Astrocyte of the hippocampus (primary cell): ENCODE measurements at regions not wholly inside any gene's neighbourhood (a gene's known extent, or its start where the extent isn't known, plus 50 kb on each side); places are given as distances from the start of the nearest gene placed in this dataset.

ENCODE experiments used
- DNase-seq: peaks from one replicate; pipeline ENCODE4 v3.0.0; 2011; ENCODE audit warnings: low read depth, low spot score

DNA sequence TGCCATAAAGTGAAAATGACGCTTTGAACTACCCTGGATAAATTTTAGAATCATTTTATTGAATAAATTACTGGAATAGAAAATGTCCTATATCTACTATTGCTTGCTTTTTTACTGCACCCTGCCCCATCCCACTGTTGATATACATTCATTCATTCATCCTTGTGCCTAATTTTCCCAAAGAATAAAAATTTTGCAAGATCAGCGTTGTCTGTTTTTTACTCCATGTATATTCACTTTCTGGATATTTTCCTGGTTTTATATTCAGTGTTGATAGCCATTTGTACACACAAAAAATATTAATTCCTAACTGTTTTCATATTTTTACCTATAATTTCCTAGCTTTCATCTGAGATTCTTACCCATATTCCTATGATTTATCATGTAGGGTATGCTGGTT, 262.9 kb upstream of the MAGI2 start:
- no peak for DNase-seq

DNA sequence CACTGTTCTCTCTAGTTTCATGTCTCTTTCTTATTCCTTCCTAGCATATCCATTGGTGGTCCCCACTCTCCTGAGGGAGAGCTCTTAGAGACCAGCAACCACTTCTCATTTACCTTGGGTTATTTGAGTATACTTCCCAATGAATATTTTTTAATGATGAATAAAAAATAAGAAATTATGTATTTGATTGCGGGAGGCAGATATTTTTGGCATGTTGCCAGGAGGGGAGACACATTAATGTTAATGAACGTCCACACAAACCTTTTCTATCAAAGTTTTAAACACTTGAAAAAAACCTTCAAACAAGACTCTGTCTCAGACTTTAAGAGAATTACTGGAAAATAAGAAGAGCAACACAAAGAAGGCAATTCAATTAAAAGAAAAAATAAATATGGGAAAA, 260.6 kb upstream of the MAGI2 start:
- DNase-seq: no peak

DNA sequence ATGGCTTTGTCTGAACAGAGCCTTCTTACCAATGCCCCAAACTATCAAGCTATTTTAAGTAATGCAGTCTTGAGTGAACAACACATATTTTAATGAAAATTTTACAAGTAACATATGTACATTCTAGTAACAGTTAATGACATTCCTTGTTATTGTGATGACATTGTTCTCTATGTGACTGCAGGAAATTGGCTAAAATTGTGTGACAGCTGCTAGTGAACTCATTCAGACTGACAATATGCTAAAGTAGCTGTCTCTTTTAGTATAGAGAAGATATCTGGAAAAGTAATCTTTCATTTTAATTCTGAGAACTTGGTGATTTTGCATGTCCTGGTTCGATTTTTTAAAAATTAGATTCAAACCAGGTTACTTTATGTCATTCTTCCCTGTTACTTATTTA, 259.8 kb upstream of the MAGI2 start:
- no peak for DNase-seq

DNA sequence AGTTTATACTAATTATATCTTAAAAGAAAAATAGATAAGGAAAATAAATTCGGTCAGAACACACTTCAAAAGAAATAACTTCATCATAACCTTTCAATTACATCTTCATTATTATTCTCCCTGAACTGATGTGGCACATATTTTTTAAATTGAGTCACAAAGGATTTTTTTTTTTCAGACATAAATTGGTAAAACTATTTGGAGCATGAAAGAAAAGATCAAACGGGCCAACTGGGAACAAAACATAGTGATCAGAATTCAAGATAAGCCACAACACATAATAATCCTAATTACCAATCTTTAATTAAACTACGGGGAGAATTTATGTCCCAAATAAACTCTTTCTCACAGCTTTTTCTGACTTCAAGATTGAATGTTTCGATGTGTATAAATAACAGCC, 258.2 kb upstream of the MAGI2 start:
- peak; percentile 20 for DNase-seq

DNA sequence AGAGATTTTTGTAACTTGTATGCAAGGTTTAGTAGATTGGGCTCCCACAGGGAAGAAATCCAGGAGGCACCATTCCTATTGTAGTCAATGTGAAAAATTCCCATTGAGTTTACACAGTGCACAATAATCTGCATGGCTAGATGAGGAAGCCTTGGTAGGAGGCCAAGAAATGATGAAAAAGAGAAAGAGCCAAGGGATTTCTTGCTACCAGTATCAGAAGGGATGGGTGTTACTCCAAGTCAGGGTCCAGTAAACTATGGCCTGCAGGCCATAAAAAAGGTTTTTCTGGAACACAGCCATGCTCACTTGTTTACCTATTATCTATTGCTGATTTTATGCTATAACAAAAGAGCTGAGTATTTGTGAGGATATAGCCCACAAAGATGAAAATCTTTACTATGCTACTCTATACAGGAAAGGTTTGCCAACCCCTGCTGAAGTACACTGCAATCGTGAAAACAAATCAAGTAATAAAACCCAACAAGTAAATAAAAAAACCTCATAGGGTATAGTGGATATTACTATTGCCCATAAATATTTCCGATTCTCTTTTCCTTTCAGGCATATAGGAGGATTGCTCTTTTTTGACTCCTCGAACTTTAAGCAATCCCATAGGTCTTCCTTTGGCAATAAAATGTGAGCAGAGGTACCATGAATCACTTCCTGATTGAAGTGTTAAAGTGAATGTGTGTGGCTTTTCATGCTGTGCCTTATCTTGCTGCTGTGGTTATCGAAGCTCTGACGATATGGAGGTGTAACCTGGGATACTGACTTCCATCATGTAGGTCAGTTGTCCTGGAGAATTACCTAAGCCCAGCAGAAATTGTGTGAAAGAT, 256.3 kb upstream of the MAGI2 start:
- DNase-seq: peak; percentile 52

DNA sequence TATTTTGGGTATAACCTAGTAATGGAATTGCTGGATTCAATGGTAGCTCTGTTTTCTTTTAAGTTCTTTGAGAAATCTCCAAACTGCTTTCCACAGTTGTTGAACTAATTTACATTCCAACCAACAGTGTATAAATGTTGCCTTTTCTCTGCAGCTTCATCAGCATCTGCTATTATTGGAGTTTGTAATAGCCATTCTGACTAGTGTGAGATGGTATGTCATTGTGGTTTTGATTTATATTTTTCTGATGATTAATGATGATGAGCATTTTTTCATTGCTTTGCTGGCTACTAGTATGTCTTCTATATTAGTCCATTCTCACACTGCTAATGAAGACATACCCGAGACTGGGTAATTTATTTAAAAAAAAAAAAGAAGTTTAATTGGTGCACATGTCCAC, 248.6 kb upstream of the MAGI2 start:
- DNase-seq: no peak

DNA sequence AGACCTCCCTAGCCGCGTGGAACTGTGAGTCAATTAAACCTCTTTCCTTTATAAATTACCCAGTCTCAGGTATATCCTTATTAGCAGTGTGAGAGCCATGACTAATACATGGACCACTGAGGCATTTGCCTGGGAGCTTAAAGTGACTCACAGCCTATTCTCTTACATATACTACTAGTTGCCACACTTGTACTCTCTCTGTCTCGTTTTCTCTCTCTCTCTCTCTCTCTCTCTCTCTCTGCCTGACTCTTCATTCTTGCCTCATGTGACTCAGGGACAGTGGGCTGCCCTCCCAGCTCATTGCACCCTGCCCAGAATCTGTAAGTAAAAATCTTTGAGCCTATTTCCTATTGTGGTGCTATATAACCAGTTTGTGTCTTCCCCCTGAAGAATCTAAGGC, 238.5 kb upstream of the MAGI2 start:
- peak; percentile 67 for DNase-seq

DNA sequence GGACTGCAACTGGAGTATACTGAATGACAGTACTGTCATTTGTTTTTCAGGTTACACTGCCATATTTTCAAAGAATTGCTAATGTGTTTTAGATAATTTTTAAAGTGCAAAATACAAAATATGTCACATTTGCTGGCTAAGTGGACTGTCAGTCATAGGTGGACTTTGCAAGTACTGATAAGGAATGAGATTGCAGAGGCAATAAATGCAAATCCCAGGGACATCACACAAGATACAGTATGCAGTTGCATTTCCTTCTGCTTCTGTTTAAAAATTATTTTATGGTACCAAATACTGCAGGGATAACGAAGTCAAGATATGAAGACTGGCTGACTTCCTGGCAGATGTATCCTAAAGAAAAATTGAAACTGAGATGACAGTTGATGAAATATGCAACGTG, 237.6 kb upstream of the MAGI2 start:
- no peak for DNase-seq

DNA sequence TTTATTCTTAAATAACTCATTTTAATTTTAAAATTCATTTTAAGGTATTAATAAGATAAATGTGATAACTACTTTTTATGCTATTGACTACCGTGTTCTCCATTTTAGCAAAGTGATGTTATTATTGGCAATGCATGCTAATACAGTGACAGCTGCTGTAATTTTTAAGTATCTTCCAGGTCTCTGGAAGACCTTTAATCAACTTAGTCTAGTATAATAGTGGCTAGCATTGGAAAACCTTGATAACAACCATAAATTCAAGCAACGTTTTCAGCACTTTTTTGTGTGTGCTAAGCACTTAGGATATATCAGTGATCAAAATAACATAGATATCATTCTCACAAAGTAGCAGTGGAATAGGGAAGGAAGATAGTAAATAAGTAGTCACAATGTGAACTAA, 230.9 kb upstream of the MAGI2 start:
- DNase-seq: no peak

DNA sequence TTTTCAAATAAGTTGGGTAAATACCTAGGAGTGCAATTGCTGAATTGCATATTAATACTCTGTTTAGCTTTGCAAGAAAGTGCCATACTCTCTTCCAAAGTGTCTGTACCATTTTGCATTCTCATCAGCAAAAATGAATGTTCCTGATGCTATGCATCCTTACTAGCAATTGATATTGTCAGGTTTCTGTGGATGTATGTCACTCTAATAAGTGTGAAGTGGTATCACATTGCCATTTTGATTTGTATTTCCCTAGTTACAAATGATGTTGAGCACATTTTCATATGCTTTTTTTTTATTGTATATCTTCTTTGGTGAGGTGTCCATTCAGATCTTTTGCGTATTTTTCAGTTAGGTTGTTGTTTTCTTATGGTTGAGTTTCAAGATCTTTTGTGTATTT, 230.4 kb upstream of the MAGI2 start:
- no peak for DNase-seq

DNA sequence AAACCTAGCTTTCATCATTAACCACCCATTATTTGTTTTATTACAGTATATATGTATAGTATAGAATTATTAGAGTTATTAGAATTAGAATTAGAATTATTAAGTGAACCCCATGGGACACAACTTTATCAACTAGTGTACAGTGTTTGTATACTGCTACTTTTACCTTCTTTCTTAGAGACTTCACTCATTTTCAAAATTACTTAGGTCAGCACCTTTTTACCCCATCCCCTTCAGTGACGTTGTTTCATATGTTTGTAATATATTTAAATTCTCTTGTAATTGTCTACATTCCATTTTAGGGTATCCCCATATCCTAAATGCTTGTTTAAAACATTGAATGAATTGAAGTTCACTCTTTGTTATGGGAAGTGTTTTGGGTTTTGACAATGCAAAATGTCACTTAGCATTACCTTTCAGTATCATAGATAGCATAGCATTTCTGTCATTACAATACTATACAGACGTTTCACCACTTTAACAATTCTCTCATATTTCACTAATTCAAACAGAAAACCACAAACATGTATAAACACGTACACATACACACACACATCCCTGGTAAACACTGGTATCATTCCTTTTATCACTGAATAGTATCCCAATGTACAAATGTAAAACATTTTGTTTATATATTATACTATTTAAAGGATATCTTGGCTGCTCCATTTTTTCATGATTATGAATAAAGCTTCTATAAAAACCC, 229.9 kb upstream of the MAGI2 start:
- no peak for DNase-seq

DNA sequence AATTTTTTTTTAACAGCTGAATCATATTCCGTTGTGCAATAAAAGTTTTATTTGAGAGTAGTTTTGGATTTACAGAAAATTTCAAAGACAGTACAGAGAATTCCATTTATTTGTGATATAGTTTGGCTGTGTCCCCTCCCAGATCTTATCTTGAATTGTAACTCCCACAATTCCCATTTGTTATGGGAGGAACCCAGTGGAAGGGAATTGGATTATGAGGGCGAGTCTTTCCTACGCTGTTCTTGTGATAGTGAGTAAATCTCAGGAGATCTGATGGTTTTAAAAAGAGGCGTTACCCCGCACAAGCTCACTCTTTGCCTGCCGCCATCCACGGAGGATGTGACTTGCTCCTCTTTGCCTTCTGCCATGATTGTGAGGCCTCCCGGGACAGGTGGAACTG, 228.0 kb upstream of the MAGI2 start:
- no peak for DNase-seq

DNA sequence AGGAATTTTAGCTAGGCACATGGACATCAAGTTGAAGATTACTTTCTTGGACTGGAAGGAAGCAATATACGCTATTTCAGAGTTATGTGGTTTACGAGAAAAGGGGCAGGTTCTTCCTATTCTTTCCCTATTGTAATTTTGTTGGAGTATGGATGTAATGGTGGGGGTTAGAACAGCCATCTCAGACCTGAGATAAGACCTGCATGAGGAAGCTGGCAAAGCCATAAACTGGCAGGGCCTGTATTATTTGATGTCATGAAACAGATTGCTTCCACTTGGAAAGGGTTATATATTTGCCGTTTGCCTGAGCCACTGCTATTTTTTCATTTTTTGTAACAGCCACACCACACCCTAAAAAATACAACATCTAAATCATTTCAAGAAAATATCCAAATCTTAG, 220.5 kb upstream of the MAGI2 start:
- DNase-seq: no peak

DNA sequence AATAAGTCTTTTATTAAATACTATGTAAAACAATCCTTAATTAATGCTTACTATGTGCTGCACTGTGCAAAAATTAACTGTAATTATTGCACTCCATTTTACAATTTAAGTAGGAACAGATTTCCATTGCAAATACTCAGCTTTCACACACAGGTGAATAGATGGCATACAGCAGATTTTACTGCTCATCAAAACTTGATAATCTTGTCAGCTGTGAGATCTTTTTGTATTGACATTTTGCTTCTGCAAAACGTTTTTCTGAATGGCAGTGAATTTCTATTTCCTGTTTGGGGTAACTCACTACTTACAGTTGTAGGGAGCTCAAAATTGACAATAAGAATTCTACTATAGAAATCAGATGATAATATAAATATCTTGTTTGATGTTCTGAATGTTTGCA, 220.0 kb upstream of the MAGI2 start:
- no peak for DNase-seq

DNA sequence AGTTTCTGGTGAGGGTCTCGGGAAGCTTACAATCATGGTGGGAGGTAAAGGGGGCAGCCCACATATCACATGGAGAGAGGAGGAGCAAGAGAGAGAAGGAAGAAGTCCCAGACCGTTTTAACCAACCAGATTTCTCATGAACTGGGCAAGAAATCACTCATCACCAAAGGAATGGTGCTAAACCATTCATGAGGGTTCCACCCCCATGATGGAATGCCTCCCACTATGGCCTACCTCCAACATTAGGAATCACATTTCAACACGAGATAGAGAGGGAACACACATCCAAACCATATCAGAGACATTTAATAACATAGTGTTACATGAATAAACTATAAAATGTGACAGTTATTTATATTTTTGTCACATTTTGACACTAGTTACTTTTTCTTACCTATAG, 214.8 kb upstream of the MAGI2 start:
- DNase-seq: no peak

DNA sequence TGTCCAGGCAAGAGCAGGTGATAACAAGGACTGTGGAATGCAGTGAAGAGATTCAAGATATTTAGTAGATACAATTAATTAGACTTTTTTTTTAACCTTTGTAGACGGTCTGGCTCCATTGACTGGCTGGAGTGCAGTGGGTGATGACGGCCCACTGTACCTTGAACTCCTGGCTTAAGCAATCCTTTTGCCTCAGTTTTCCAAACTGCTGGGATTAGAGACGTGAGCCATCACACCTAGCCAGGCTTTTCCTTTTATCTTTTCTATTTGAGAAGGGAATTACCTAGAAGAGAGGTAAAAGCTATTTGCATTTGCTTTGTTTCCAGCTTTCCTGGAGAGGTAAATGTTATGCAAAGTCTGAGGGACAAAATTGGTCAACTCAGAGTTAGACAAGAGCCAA, 213.0 kb upstream of the MAGI2 start:
- DNase-seq: no peak

DNA sequence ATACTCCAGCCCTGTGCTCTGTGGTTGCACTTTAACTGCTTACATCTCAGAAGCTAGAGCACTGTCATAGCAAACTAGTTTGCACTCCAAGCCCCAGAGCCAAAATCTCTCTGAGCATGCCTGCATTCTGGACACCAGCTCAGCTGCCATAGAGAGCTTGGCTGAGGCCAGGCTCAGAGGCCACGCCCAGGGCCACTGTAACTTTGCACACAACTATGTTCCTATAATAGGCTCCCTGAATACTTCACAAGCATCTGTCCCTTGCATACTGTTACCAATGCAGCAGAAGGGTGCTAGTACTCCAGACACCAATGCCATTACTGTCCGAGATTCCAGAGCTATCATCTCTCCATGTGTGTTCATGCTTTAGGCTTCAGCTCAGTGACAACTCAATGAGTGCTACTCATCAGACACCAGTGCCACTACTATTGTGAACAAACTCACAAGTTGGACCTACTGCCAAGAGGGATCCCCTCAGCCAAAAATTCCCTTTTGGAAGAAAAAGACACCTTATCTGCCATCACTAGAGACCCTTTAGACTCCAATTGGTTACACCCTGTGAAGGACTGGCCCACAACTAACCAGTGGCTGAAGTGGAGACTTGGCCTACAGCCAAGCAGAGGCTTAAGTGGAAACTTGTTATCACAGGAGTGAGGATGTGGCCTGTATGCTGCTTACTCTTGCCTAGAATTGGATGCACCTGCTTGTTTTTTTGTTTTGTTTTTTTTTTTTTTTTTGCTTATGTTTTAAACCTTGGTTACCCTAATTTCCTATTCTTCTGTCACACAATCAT, 211.6 kb upstream of the MAGI2 start:
- no peak for DNase-seq

DNA sequence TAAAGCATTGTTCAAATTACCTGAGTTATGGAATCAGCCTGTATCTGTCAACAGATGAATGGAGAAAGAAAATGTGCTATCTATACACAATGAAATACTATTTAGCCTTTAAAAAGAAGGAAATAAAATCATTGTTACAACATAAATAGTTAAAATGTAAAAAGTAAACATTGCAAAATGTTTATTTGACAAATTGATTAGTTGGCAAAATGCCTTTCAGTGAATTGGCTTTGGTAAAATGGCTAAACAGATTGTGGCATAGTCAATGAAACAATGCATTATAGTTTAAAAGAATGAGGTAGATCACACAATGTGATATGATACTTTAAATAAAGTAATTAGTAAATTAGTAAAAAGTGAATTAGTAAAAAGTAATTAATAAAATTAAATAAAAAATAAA, 204.8 kb upstream of the MAGI2 start:
- DNase-seq: no peak

DNA sequence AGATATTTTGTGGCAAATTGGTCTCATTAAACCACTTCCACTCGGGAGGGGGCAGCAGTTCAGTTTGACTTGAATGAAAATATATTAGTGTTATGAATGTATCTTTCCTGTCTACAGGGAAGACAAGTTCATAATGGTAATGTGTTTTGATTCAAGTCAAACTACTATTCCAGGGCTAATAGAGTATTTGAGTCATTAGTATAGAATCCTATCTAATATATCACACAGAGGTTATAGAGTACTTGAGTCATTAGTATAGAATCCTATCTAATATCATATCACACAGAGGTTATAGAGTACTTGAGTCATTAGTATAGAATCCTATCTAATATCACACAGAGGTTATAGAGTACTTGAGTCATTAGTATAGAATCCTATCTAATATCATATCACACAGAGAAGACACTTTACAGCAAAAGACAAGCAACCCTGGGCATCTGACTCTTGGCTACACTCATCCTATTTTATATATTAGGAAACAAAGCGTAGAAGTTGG, 199.7 kb upstream of the MAGI2 start:
- no peak for DNase-seq

DNA sequence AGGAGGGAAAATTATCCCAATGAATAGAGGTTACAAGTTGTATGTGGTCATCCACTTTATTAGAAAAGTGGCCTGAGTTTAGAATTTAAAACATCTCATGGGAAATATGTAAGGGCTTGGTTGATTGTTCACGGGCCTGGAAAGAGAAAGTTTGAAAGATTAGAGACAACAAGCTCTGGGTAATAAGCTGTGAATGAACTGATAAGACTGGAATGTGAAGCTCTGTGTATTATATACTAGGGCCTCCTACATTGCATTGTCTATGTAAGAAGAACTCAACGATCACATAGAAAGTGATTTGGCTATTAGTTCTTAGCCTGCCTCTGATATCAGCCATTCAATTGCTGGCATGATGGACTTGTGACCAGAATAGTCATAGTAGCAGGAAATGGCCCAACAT, 199.2 kb upstream of the MAGI2 start:
- peak; percentile 46 for DNase-seq

DNA sequence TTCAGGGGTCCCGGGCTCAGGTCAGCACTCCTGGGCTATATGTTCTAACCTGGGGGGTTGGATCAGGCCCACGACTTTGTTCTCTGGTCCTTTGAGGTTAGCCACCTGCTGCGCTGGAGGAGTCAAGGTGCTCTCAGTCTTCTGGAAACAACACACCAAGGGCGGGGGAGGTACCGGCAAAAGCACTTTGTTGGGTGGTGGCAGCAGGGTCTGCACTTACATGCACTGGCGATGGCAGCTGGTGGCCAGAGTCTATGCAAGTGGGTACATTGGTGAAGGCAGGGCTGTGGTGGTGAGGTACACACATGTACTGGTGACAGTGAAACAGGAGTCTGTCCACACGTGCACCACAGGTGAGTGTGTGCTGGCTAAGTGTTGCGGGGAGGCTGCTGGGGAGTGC, 194.2 kb upstream of the MAGI2 start:
- no peak for DNase-seq

DNA sequence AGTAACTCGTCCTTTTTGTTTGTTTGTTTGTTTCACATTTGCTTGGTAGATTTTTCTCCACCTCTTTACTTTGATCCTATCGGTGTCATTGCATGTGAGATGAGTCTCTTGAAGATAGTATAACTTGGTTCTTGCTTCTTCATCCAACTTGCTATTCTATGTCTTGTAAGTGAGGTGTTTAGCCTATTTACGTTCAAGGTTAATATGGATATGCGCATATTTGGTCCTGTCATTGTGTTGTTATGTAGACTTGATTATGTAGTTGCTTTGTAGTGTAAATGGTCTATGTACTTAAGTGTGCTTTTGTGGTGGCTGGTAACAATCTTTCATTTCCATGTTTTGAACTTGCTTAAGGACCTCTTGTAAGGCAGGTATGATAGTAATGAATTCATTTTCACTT, 192.8 kb upstream of the MAGI2 start:
- no peak for DNase-seq
